Peyer's patch (tissue), 4 donors: ENCODE measurements at regions not wholly inside any gene's neighbourhood (a gene's known extent, or its start where the extent isn't known, plus 50 kb on each side); places are given as distances from the start of the nearest gene placed in this dataset.

Experiments used
- CTCF ChIP-seq, 6 experiments: fragments of 450-650 bp in 4 of 6; fragments of 200-600 bp in 2 of 6; sonication (generic) in 1 of 6; IDR thresholded peaks; one replicate each; pipeline ENCODE4 v1.5.1; 2017 to 2019; ENCODE audit warnings: antibody characterized with exemption in 6 of 6, mild to moderate bottlenecking in 3 of 6, moderate library complexity in 1 of 6
- POLR2A ChIP-seq, 2 donors: fragments of 450-650 bp; IDR thresholded peaks; one replicate each; pipeline ENCODE4 v1.5.1; 2017; ENCODE audit warnings: antibody characterized with exemption in 2 of 2, mild to moderate bottlenecking in 2 of 2, moderate library complexity in 2 of 2

GRCh38 chr2:236415684-236416444 lies 151.7 kb upstream of the ASB18 start:
- no peak for TF ChIP-seq CTCF (IDR thresholded peaks at IDR 0.05)
- no peak for TF ChIP-seq POLR2A (IDR thresholded peaks at IDR 0.05)
